Heart right ventricle (tissue), 16 donors: ENCODE measurements at regions not wholly inside any gene's neighbourhood (a gene's known extent, or its start where the extent isn't known, plus 50 kb on each side); places are given as distances from the start of the nearest gene placed in this dataset.

Experiments used
- ATAC-seq, 8 donors: fragments of 200-7000 bp; cut with Tn5 transposase; one replicate each; pipeline ENCODE4 v1.9.1; 2020; ENCODE audit warnings: mild to moderate bottlenecking in 8 of 8, moderate library complexity in 8 of 8, moderate number of reproducible peaks in 1 of 8
- DNase-seq, 2 donors: peaks; one replicate each; pipeline ENCODE4 v3.0.0-alpha.2; 2020
- H3K27ac ChIP-seq, 10 donors: fragments of 200-600 bp; sonication (generic) in 2 of 10; one replicate each; pipeline versions ENCODE4 v1.5.0 to v1.8.0; 2020 to 2022; ENCODE audit warnings: mild to moderate bottlenecking in 3 of 10
- H3K27me3 ChIP-seq, 7 donors: fragments of 200-600 bp; one replicate each; pipeline ENCODE4 v1.8.0; 2021 to 2022; ENCODE audit warnings: mild to moderate bottlenecking in 2 of 7
- H3K36me3 ChIP-seq, 9 donors: fragments of 200-600 bp; sonication (generic) in 1 of 9; one replicate each; pipeline versions ENCODE4 v1.5.0 to v1.8.0; 2020 to 2022; ENCODE audit warnings: mild to moderate bottlenecking in 2 of 9
- H3K4me1 ChIP-seq, 9 donors: fragments of 200-600 bp; sonication (generic) in 1 of 9; one replicate each; pipeline versions ENCODE4 v1.5.0 to v1.8.0; 2020 to 2022; ENCODE audit warnings: mild to moderate bottlenecking in 4 of 9
- H3K4me3 ChIP-seq, 10 donors: fragments of 200-600 bp; sonication (generic) in 2 of 10; one replicate each; pipeline versions ENCODE4 v1.5.0 to v1.8.0; 2020 to 2022; ENCODE audit warnings: mild to moderate bottlenecking in 7 of 10, moderate library complexity in 2 of 10
- H3K9me3 ChIP-seq, 11 donors: fragments of 200-600 bp in 10 of 11; sonication (generic) in 2 of 11; one replicate each; pipeline versions ENCODE4 v1.5.0 to v1.8.0; 2013 to 2022; ENCODE audit warnings: mild to moderate bottlenecking in 2 of 11, control low read depth in 1 of 11, moderate library complexity in 1 of 11
- WGBS, 2 donors: extraction: QIAGEN DNeasy Blood & Tissue Kit; methylation state at CpG; one replicate each; pipeline ENCODE4 v1.1.7; 2013; ENCODE audit warnings: inconsistent platforms in 1 of 2; 5-methylcytosine and 5-hydroxymethylcytosine counted together
- intact Hi-C, 10 donors: fragments of 100-400 bp; cut with DNase I; formaldehyde crosslinking; loops; one replicate each; pipeline versions ENCODE4 v1.11.1 to v1.14.2; 2022
- TF ChIP-seq, protein P1 (sequence below), 9 donors: fragments of 200-600 bp; sonication (generic) in 2 of 9; IDR thresholded peaks; one replicate each; pipeline versions ENCODE4 v1.5.0 to v1.8.0; 2021 to 2022; ENCODE audit warnings: antibody characterized with exemption in 9 of 9, mild to moderate bottlenecking in 5 of 9, moderate library complexity in 1 of 9
- donor health status: Arrhythmogenic right ventricular cardiomyopathy.
- donor health status: ischemic (EF 13 %, LVEDD 7.1; RV severe dilation, severe dysfunction).
- donor health status: healthy with polysubstance abuse.
- donor health status: DM: no; HTN: yes; CAD: no.
- donor health status: DM: no; HTN: no; CAD: no.
- donor health status: ischemic (EF 25% LVEDD 6.9; RV normal size, moderate dysfunction).
- donor health status: ischemic (EF 25% LVEDD 5.7; RV mildly dilated, moderate dysfunction).
- donor health status: healthy.
- donor health status: DM: yes; HTN: yes; CAD: no.
- donor health status: Ischemic cardiomyopathy.
- donor health status: ischemic (EF 35%, LVEDD 5.7; RV mildly dilated, moderate dysfunction).
- donor health status: nonischemic (EF 11% LVEDD 7.7; RV severe dilation, severe dysfunction).
- donor health status: DM: yes; HTN: yes; CAD: no.
- donor health status: PGD.
- donor health status: ischemic (EF 29% LVEDD 5.4; RV normal size, mild dysfunction).
- donor health status: nonischemic (EF 23%, LVEDD 6.1; RV moderate dilation, normal function).

DNA sequence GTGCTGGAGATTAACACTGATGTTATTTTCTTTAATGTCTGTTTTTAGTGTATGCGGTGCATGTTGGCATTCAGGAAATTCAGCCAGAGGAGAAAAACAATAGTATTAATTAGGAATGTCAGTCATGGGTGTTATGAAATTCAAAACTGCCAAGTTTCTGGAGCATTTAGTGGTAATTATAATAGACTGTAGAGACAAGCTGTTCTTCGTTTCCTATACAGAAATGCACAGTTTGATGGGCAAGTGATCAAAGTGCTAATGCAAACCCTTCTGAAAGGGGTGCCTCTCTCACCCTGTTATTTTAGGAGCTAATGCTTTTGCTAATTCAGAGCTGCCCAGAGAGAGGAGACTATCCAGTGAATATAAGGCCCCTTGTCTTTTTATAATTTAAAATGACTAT lies 573.8 kb upstream of the EEF2KMT start:
- peaks cover 0 to 9% (median 0%) of the 10 kb centered on the region in 11 donors for H3K9me3 ChIP-seq
- H3K4me3 ChIP-seq, result no peak overlapping the region
- TF ChIP-seq, protein P1, sequence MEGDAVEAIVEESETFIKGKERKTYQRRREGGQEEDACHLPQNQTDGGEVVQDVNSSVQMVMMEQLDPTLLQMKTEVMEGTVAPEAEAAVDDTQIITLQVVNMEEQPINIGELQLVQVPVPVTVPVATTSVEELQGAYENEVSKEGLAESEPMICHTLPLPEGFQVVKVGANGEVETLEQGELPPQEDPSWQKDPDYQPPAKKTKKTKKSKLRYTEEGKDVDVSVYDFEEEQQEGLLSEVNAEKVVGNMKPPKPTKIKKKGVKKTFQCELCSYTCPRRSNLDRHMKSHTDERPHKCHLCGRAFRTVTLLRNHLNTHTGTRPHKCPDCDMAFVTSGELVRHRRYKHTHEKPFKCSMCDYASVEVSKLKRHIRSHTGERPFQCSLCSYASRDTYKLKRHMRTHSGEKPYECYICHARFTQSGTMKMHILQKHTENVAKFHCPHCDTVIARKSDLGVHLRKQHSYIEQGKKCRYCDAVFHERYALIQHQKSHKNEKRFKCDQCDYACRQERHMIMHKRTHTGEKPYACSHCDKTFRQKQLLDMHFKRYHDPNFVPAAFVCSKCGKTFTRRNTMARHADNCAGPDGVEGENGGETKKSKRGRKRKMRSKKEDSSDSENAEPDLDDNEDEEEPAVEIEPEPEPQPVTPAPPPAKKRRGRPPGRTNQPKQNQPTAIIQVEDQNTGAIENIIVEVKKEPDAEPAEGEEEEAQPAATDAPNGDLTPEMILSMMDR (IDR thresholded peaks at IDR 0.05), result no peak
- H3K27me3 ChIP-seq, result peaks cover 0 to 30% (median 0%) of the 10 kb centered on the region in 7 donors
- ATAC-seq (no peak), DNase-seq (no peak)
- no peaks in the 10 kb centered on the region for H3K36me3 ChIP-seq
- H3K4me1 ChIP-seq, result no peaks in the 10 kb centered on the region
- no peak overlapping the region for H3K27ac ChIP-seq
- WGBS, 2 donors, result 74 to 77% methylated on average over 2 of the region's 2 CpGs
- intact Hi-C loops, result no loop called here

- TF ChIP-seq, protein P1 (IDR thresholded peaks at IDR 0.05), result no peak
- WGBS, 2 donors, result 58 to 63% methylated on average over 2 of the region's 2 CpGs
- Histone ChIP-seq H3K4me1 (no peaks in the 10 kb centered on the region), H3K27me3 (peaks cover 0 to 30% (median 0%) of the 10 kb centered on the region in 7 donors), H3K27ac (no peak overlapping the region), H3K9me3 (peaks cover 0 to 9% (median 0%) of the 10 kb centered on the region in 11 donors), H3K36me3 (no peaks in the 10 kb centered on the region), H3K4me3 (no peak overlapping the region)
- intact Hi-C loops, result no loop called here
- DNase-seq (no peak), ATAC-seq (no peak)
These were observed 572.6 kb upstream of the EEF2KMT start for GRCh38 chr16:5670198-5670597.

DNA sequence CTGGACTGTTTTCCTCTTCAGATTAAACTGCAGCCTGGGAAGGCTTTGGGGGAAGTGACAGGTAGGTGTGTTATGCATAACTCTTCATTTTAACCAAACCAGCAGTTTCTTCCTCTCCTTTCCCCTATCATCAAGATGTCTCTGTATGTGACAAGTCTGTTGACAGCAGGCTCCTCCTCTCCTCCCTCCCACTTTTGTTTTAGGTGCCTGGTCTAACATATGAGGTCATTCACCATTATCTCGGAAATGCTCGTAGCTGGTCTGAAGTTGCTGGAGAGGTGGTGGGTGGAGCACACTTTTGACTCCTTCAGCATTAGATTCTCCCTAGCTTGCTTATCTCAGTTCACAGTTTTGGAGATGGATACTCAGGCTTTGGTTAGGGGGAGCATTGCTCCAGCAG lies 571.0 kb upstream of the EEF2KMT start:
- no peak overlapping the region for H3K4me3 ChIP-seq
- no peak for ATAC-seq
- TF ChIP-seq, protein P1 (IDR thresholded peaks at IDR 0.05), result no peak
- H3K27me3 ChIP-seq, result peaks cover 0 to 23% (median 4%) of the 10 kb centered on the region in 7 donors
- intact Hi-C loops, result loop anchor here in 1 of 10 donors (10.0 kb wide), 1 partner anchor 64 kb away; no protein-coding TSS in a partner anchor
- DNase-seq, result no peak
- peaks cover 0 to 9% (median 0%) of the 10 kb centered on the region in 11 donors for H3K9me3 ChIP-seq
- no peaks in the 10 kb centered on the region for H3K36me3 ChIP-seq
- no peak overlapping the region for H3K27ac ChIP-seq
- no peaks in the 10 kb centered on the region for H3K4me1 ChIP-seq
- WGBS, 2 donors, result 0 to 6% methylated on average over 2 of the region's 2 CpGs

DNA sequence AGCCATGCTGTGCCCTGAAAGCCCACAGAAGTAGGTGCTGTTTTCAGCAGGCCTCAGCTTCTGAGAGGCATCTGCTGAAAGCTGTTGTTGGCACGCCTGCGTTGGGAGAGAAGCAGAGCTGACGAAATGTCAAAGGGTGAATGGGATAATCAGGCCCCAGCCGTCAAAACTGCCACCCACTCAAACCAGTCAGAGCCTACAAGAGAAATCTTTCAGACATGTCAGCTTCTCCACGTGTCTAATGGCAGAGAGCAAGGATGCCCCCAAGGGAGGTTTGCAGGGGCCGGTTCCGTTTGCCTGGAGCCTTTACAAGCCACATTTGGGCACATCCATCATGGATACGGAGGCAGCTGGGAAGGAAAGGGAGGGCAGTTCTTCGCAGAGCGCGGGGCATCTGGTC lies 568.2 kb upstream of the EEF2KMT start:
- Histone ChIP-seq H3K9me3 (peaks cover 0 to 9% (median 0%) of the 10 kb centered on the region in 11 donors), H3K4me3 (no peak overlapping the region), H3K4me1 (no peaks in the 10 kb centered on the region), H3K27me3 (peaks cover 0 to 12% (median 2%) of the 10 kb centered on the region in 7 donors), H3K36me3 (no peaks in the 10 kb centered on the region), H3K27ac (no peak overlapping the region)
- DNase-seq, result no peak
- no peak for ATAC-seq
- TF ChIP-seq, protein P1 (IDR thresholded peaks at IDR 0.05), result no peak
- 47 to 48% methylated on average over 11 of the region's 11 CpGs for WGBS, 2 donors
- intact Hi-C loops, result loop anchor here in 1 of 10 donors (10.0 kb wide), 1 partner anchor 61 kb away; no protein-coding TSS in a partner anchor
